SK-N-SH (cell line): ENCODE measurements at regions not wholly inside any gene's neighbourhood (a gene's known extent, or its start where the extent isn't known, plus 50 kb on each side); places are given as distances from the start of the nearest gene placed in this dataset.

Source experiments
- CTCF ChIA-PET: fragments of 300-600, 350-600 bp; formaldehyde crosslinking; extraction: SDS; loops from one replicate; lab custom pipeline; 2021; lab: Yijun Ruan, JAX
- POLR2A ChIA-PET: fragments of 350-600 bp; sonication (Branson Sonifier 250); formaldehyde crosslinking; extraction: SDS; loops from one replicate; lab custom pipeline; 2020; ENCODE audit warnings: antibody characterized with exemption, inconsistent platforms; lab: Yijun Ruan, JAX
- DNase-seq: peaks from one replicate; pipeline ENCODE4 v3.0.0; 2012
- H2AFZ ChIP-seq: fragments of 200-600 bp; sonication (generic); 2 replicates; pipeline ENCODE4 v1.8.1; 2016; ENCODE audit warnings: antibody characterized with exemption, mild to moderate bottlenecking, low read depth
- H3F3A ChIP-seq: fragments of 200-600 bp; sonication (generic); replicated peaks from 2 replicates; pipeline ENCODE3; 2016; ENCODE audit warnings: antibody characterized with exemption, mild to moderate bottlenecking; ENCODE audit not compliant: insufficient read depth
- H3K27ac ChIP-seq, 2 experiments: fragments of 200-500 bp in 1 of 2; fragments of 200-600 bp in 1 of 2; sonication (Bioruptor generic) in 1 of 2; sonication (generic), shearing (Covaris generic) in 1 of 2; 2 replicates each; pipeline versions ENCODE4 v1.5.1 to v1.6.1; 2014 to 2016; ENCODE audit warnings: low read depth in 2 of 2, inconsistent platforms in 1 of 2, low read length in 1 of 2, mild to moderate bottlenecking in 1 of 2, mixed read lengths in 1 of 2
- H3K27me3 ChIP-seq: fragments of 200-600 bp; sonication (generic), shearing (Covaris generic); 2 replicates; pipeline ENCODE4 v1.6.1; 2016; ENCODE audit warnings: mixed run types; ENCODE audit not compliant: insufficient read depth
- H3K36me3 ChIP-seq, 2 experiments: fragments of 200-500 bp in 1 of 2; fragments of 200-600 bp in 1 of 2; sonication (Bioruptor generic) in 1 of 2; sonication (generic) in 1 of 2; replicated peaks in 1 of 2; 2 replicates each; pipeline versions ENCODE3 to v1.5.1; 2014 to 2016; ENCODE audit warnings: low read length in 1 of 2, mild to moderate bottlenecking in 1 of 2; ENCODE audit not compliant: insufficient read depth in 2 of 2, control insufficient read depth in 1 of 2
- H3K4me1 ChIP-seq, 2 experiments: fragments of 200-500 bp in 1 of 2; fragments of 200-600 bp in 1 of 2; sonication (Bioruptor generic) in 1 of 2; sonication (generic), shearing (Covaris generic) in 1 of 2; 2 replicates each; pipeline versions ENCODE4 v1.5.1 to v1.6.1; 2014 to 2016; ENCODE audit warnings: low read depth in 1 of 2, low read length in 1 of 2, mixed run types in 1 of 2; ENCODE audit not compliant: insufficient read depth in 2 of 2, control insufficient read depth in 1 of 2
- H3K4me2 ChIP-seq: fragments of 200-600 bp; sonication (generic), shearing (Covaris generic); 2 replicates; pipeline ENCODE4 v1.6.1; 2017; ENCODE audit warnings: mixed run types
- H3K4me3 ChIP-seq, 2 experiments: fragments of 200-500 bp in 1 of 2; fragments of 200-600 bp in 1 of 2; sonication (Bioruptor generic) in 1 of 2; sonication (generic), shearing (Covaris generic) in 1 of 2; 2 replicates each; pipeline versions ENCODE4 v1.5.1 to v1.8.1; 2014 to 2016; ENCODE audit warnings: low read depth in 2 of 2, inconsistent platforms in 1 of 2, low read length in 1 of 2, mild to moderate bottlenecking in 1 of 2, mixed read lengths in 1 of 2, moderate library complexity in 1 of 2
- H3K79me2 ChIP-seq: fragments of 200-600 bp; sonication (generic); 2 replicates; pipeline ENCODE4 v1.8.1; 2017; ENCODE audit warnings: mild to moderate bottlenecking; ENCODE audit not compliant: insufficient read depth
- H3K9ac ChIP-seq: fragments of 200-600 bp; sonication (generic); 2 replicates; pipeline ENCODE4 v1.6.1; 2017; ENCODE audit warnings: mixed run types
- H3K9me2 ChIP-seq: fragments of 200-600 bp; sonication (generic); 2 replicates; pipeline ENCODE4 v1.6.1; 2017; ENCODE audit warnings: mixed run types
- H3K9me3 ChIP-seq: fragments of 200-600 bp; sonication (generic); 2 replicates; pipeline ENCODE4 v1.6.1; 2017; ENCODE audit warnings: mixed run types, mild to moderate bottlenecking, moderate library complexity
- H4K20me1 ChIP-seq: fragments of 200-600 bp; sonication (generic); 2 replicates; pipeline ENCODE4 v1.6.1; 2017; ENCODE audit warnings: mild to moderate bottlenecking, mixed run types; ENCODE audit not compliant: insufficient read depth
- CHD2 ChIP-seq: fragments of 150-350 bp; IDR thresholded peaks from 2 replicates; pipeline ENCODE4 v1.6.1; 2018; ENCODE audit warnings: low read length; ENCODE audit not compliant: partially characterized antibody
- ELF1 ChIP-seq: IDR thresholded peaks from 2 replicates; pipeline ENCODE4 v1.4.0; 2012
- EP300 ChIP-seq, 2 experiments: IDR thresholded peaks; 2 replicates each; pipeline versions ENCODE4 v1.4.0 to v1.6.1; 2012; ENCODE audit warnings: borderline replicate concordance in 1 of 2, low read depth in 1 of 2, low read length in 1 of 2
- EZH2phosphoT487 ChIP-seq: fragments of 200-600 bp; sonication (generic); IDR thresholded peaks from 2 replicates; pipeline ENCODE4 v1.6.1; 2017; ENCODE audit warnings: low read depth, mixed run types, mild to moderate bottlenecking, antibody characterized with exemption, moderate library complexity, borderline replicate concordance
- FOSL2 ChIP-seq: IDR thresholded peaks from 2 replicates; pipeline ENCODE4 v1.4.0; 2012; ENCODE audit warnings: low read depth, mild to moderate bottlenecking, moderate library complexity, borderline replicate concordance
- FOXJ3 ChIP-seq: sonication (generic); formaldehyde crosslinking; IDR thresholded peaks from 2 replicates; pipeline ENCODE4 v1.5.1; 2020; ENCODE audit warnings: mild to moderate bottlenecking, missing genetic modification reagents
- FOXM1 ChIP-seq: IDR thresholded peaks from 2 replicates; pipeline ENCODE4 v1.4.0; 2012; ENCODE audit warnings: low read depth, mild to moderate bottlenecking
- GABPA ChIP-seq: IDR thresholded peaks from 2 replicates; pipeline ENCODE4 v1.4.0; 2012; ENCODE audit warnings: low read depth, mild to moderate bottlenecking
- MEF2A ChIP-seq: IDR thresholded peaks from 2 replicates; pipeline ENCODE4 v1.4.0; 2012; ENCODE audit warnings: low read depth, borderline replicate concordance
- NFIC ChIP-seq: IDR thresholded peaks from 2 replicates; pipeline ENCODE4 v1.4.0; 2012; ENCODE audit warnings: borderline replicate concordance
- NRF1 ChIP-seq: IDR thresholded peaks from 2 replicates; pipeline ENCODE4 v1.6.1; 2012; ENCODE audit warnings: low read depth, mild to moderate bottlenecking, low read length
- PBX3 ChIP-seq: IDR thresholded peaks from 2 replicates; pipeline ENCODE4; 2012
- POLR2AphosphoS5 ChIP-seq: IDR thresholded peaks from 2 replicates; pipeline ENCODE4 v1.6.1; 2012; ENCODE audit warnings: low read depth, low read length
- RAD21 ChIP-seq: IDR thresholded peaks from 2 replicates; pipeline ENCODE4 v1.6.1; 2012; ENCODE audit warnings: mild to moderate bottlenecking, low read length
- RCOR1 ChIP-seq: fragments of 150-350 bp; IDR thresholded peaks from 2 replicates; pipeline ENCODE4 v1.6.1; 2017; ENCODE audit warnings: antibody characterized with exemption, low read length
- REST ChIP-seq: IDR thresholded peaks from 2 replicates; pipeline ENCODE4 v1.6.1; 2012; ENCODE audit warnings: mild to moderate bottlenecking, low read depth, low read length, moderate library complexity
- RXRA ChIP-seq: IDR thresholded peaks from 2 replicates; pipeline ENCODE4 v1.4.0; 2012; ENCODE audit warnings: low read depth, mild to moderate bottlenecking, borderline replicate concordance
- SIN3A ChIP-seq: IDR thresholded peaks from 2 replicates; pipeline ENCODE4 v1.6.1; 2012; ENCODE audit warnings: low read depth, mild to moderate bottlenecking, low read length, moderate library complexity, borderline replicate concordance
- SMC3 ChIP-seq: IDR thresholded peaks from 2 replicates; pipeline ENCODE4 v1.6.1; 2012; ENCODE audit warnings: low read depth, low read length, improper control_type of control experiment
- TAF1 ChIP-seq: IDR thresholded peaks from 2 replicates; pipeline ENCODE4 v1.6.1; 2012; ENCODE audit warnings: low read depth, mild to moderate bottlenecking, low read length, moderate library complexity, borderline replicate concordance
- TCF12 ChIP-seq: IDR thresholded peaks from 2 replicates; pipeline ENCODE4 v1.4.0; 2012
- WGBS: methylation state at CpG from one replicate; pipeline ENCODE4 v1.1.6; 2017; ENCODE audit warnings: low lambda C conversion rate; 5-methylcytosine and 5-hydroxymethylcytosine counted together
- TF ChIP-seq, protein P1 (sequence below): fragments of 150-350 bp; IDR thresholded peaks from 2 replicates; pipeline ENCODE4 v1.6.1; 2016; ENCODE audit warnings: mild to moderate bottlenecking, low read depth, low read length
- TF ChIP-seq, protein P2 (sequence below): IDR thresholded peaks from 2 replicates; pipeline ENCODE4 v1.4.0; 2012; ENCODE audit warnings: low read depth, borderline replicate concordance

GRCh38 chr4:112910109-112910736 is 139.2 kb upstream of the ANK2 start (continued):
- peak; percentile 74 for TF ChIP-seq PBX3
- no peak for TF ChIP-seq EZH2phosphoT487
- no peak for TF ChIP-seq RXRA
- peak; percentile 17 for TF ChIP-seq SMC3
- TF ChIP-seq TAF1, result no peak
- TF ChIP-seq CHD2, result peak; percentile 23
- TF ChIP-seq NFIC, result peak; percentile 91
- TF ChIP-seq POLR2AphosphoS5, result peak; percentile 30; the same call in 1 of the 2 replicates
- TF ChIP-seq, protein P1, sequence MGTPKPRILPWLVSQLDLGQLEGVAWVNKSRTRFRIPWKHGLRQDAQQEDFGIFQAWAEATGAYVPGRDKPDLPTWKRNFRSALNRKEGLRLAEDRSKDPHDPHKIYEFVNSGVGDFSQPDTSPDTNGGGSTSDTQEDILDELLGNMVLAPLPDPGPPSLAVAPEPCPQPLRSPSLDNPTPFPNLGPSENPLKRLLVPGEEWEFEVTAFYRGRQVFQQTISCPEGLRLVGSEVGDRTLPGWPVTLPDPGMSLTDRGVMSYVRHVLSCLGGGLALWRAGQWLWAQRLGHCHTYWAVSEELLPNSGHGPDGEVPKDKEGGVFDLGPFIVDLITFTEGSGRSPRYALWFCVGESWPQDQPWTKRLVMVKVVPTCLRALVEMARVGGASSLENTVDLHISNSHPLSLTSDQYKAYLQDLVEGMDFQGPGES, result no peak
- no peak for TF ChIP-seq MEF2A
- peak; percentile 58; the same call in 1 of the 2 replicates for TF ChIP-seq RCOR1
- peak; percentile 87 for TF ChIP-seq TCF12
- peak; percentile 40 to 47; a peak in 2 of 4 replicates for TF ChIP-seq EP300 (IDR thresholded peaks at IDR 0.05; ENCODE audit: borderline replicate concordance in 1 of 2, low read depth in 1 of 2, low read length in 1 of 2)
- no peak for TF ChIP-seq GABPA
- TF ChIP-seq, protein P2, sequence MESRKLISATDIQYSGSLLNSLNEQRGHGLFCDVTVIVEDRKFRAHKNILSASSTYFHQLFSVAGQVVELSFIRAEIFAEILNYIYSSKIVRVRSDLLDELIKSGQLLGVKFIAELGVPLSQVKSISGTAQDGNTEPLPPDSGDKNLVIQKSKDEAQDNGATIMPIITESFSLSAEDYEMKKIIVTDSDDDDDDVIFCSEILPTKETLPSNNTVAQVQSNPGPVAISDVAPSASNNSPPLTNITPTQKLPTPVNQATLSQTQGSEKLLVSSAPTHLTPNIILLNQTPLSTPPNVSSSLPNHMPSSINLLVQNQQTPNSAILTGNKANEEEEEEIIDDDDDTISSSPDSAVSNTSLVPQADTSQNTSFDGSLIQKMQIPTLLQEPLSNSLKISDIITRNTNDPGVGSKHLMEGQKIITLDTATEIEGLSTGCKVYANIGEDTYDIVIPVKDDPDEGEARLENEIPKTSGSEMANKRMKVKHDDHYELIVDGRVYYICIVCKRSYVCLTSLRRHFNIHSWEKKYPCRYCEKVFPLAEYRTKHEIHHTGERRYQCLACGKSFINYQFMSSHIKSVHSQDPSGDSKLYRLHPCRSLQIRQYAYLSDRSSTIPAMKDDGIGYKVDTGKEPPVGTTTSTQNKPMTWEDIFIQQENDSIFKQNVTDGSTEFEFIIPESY, result no peak

- no peaks in the 10 kb centered on the region for H3K36me3 ChIP-seq
- TF ChIP-seq REST (no peak), FOXJ3 (no peak), PBX3 (no peak), POLR2AphosphoS5 (no peak), RAD21 (no peak), FOXM1 (no peak), FOSL2 (no peak), SMC3 (no peak), NRF1 (no peak), ELF1 (no peak), EP300 (IDR thresholded peaks at IDR 0.05; ENCODE audit: borderline replicate concordance in 1 of 2, low read depth in 1 of 2, low read length in 1 of 2) (no peak), MEF2A (no peak), RCOR1 (no peak), SIN3A (no peak), CHD2 (no peak), GABPA (no peak)
- TF ChIP-seq, all 33 proteins: peak for 0
- DNase-seq, result no peak
- Histone ChIP-seq H3K27me3 (no peaks in the 10 kb centered on the region), H3K4me1 (no peaks in the 10 kb centered on the region), H3F3A (no peaks in the 10 kb centered on the region), H3K9me3 (no peaks in the 10 kb centered on the region), H3K9ac (no peak overlapping the region), H2AFZ (no peak overlapping the region), H3K79me2 (no peaks in the 10 kb centered on the region), H3K4me2 (no peak overlapping the region), H3K4me3 (no peak overlapping the region), H3K27ac (no peak overlapping the region), H4K20me1 (no peaks in the 10 kb centered on the region), H3K9me2 (no peaks in the 10 kb centered on the region)
- 62% methylated on average over 3 of the region's 3 CpGs for WGBS
- CTCF ChIA-PET, result no interaction called here
- POLR2A ChIA-PET, result no interaction called here
Observed at GRCh38 chr4:112916868-112917267, 132.6 kb upstream of the ANK2 start.
